Superior temporal gyrus (tissue), 1 donor: ENCODE measurements at regions not wholly inside any gene's neighbourhood (a gene's known extent, or its start where the extent isn't known, plus 50 kb on each side); places are given as distances from the start of the nearest gene placed in this dataset.

Experiments
- DNase-seq: peaks from one replicate; pipeline ENCODE4 v3.0.0-alpha.2; 2016; ENCODE audit errors: extremely low spot score

GRCh38 chr13:105058517-105058916, 1476.9 kb downstream of the EFNB2 start:
- no peak for DNase-seq

DNA sequence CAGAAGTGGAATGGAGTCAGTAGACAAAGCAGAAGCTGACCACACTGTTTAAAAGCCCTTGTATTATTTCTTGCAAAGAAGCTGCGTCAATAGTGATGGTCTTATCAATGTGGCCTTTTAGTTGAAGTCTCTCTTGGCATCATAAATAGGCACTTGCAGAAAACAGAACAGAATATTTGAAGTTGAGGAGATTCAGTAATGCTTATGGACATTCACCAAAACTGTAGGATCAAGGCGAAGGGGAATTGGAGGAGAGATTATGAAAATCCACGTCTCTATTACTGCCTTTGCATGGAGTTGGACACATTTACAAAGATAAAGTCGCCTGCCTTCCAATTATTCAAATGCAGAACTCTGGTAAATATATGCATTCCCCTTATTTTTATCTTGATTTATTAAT, 1482.8 kb downstream of the EFNB2 start:
- DNase-seq = no peak

DNA sequence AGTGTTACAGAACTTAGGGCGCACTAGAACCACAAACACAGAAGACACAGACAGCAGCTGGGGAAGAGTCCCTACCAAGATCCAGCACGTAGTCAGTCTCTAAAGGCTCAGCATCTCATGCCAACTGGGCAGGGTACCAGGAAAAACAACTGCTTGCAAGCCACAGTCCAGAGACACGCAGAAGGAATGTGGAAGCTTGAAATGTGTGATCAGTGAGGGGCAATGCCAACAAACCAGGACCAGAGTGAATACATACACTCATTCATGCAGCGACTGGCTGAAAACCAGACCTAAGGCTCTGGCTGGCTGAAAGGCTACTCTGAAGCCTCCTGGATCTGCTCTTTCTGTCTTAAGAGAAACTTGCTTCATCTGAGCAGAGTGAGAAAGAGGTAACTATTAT, 1484.8 kb downstream of the EFNB2 start:
- no peak for DNase-seq

DNA sequence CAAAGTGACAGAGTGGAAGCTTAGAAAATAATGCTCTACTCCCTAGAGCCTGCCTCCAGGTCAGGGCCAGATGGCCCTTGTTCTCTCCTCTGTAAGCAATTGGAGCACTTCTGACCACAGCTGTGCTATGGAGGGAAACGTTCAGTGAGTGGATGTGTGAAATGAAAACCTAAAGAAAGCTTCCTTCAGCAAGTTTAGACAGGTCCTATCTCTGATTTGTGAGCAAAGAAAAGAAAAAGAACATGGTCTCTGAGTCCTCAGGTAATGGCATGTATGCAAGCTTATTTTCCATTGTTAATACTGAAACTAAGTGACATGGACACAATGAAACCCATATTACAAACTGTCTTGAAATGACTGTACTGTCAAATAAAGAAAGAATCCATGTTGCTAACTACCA, 1486.8 kb downstream of the EFNB2 start:
- no peak for DNase-seq

DNA sequence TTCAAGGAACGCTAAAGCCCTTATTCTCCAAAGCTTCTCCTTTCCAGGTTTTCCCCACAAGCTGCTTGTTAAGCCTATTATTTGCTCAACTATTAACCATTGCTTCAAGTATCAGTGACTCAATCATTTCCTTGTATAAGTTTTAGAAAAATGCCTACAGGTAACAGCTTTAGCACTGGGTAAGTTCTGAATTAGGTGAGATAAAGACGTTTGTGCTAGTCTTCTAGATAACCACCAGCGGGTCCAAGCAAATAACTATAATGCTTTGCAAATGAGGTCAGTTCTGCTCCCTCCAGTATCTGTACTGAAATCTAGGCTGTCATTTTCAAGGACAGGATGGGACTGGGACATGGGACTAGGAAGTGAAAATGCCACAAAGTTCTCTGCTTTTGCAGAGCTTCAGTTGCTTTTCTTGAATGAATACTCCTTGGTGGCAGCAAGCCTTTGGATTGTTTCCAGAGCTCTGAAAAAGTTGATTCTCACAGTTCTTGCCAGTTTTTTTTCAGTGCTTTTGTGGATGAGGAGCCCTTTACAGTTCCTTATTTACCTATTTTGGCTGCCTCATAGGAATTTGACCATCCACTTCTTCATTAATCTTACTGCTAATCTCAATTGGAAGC, 1487.7 kb downstream of the EFNB2 start:
- DNase-seq = peak; percentile 18

- no peak for DNase-seq
Measured at GRCh38 chr13:105037110-105037509, 1498.4 kb downstream of the EFNB2 start.

DNA sequence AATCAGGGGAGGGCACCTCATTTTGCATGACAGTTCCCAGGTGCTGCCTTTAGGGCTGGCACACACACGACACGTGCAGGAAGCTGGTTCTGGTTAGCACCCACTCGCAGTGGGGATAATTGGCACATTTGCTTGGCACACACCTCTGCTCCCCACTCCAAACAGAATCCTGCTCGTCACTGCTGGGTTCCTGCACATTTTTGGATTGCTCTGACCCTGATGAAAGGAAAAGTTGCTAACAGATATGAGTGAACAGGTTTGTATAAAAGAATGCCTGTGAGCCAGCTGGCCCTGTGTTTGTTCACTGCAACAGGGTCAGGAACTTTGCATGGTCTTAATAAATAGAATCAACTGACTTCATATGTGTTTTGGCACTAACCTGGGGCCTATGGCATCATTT, 1500.4 kb downstream of the EFNB2 start:
- DNase-seq = no peak

GRCh38 chr13:105033999-105034398, 1501.5 kb downstream of the EFNB2 start:
- DNase-seq = no peak

- DNase-seq = no peak
Measured at GRCh38 chr13:105031306-105031705, 1504.2 kb downstream of the EFNB2 start.

DNA sequence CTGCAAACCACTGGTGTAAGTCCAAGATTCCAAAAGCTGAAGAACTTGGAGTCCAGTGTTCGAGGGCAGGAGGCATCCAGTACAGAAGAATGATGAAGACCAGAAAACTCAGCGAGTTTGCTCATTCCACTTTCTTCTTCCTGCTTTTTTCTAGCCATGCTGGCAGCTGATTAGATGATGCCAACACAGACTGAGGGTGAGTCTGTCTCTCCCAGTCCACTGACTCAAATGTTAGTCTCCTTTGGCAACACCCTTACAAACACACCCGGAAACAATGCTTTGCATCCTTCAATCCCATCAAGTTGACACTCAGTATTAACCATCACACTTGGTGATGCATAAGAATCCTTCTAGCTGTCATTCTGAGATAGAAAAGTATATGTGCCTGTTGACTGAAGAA, 1504.6 kb downstream of the EFNB2 start:
- DNase-seq = no peak

DNA sequence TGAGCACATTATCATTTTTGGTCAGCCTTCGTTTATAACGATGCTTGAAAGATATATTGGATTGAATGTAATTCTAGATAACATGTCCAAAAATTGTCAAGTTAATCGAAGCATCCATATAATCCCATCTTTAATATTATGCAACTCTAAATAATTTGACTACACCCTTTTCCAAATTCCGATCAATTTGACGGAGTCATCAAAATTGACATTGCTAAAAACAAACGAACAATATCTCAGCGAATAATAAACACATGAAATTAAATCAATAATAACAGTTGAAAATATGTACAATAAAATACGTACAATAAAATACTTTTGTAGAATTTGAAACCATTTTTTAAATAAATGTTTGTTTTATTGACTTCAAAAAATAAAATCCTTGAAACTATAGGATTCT, 1516.4 kb downstream of the EFNB2 start:
- no peak for DNase-seq

DNA sequence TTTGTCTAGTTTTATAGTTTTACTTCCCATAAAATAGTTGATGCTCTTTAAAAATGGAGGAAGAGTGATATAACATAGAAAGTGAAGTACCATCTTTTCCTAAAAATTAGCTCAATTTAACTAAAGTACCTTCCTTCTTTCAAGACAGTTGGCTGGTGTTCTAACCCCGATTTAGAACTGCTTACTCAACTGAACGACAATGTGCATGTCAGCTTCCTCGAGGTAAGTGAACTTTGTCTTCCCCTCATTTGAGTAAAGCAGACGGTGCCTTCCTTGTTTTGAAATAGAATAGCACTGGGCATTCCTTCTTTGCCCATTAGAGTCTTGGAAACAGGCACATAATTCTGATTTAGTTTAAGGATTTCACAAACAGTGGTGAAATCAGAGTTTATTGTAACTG, 1519.2 kb downstream of the EFNB2 start:
- DNase-seq = peak; percentile 30

GRCh38 chr13:105008604-105009003, 1526.9 kb downstream of the EFNB2 start:
- DNase-seq = no peak

- no peak for DNase-seq
Measured at GRCh38 chr13:105007166-105007808, 1528.2 kb downstream of the EFNB2 start.

GRCh38 chr13:104996022-104996421, 1539.4 kb downstream of the EFNB2 start:
- no peak for DNase-seq

GRCh38 chr13:104993708-104994107, 1541.8 kb downstream of the EFNB2 start:
- DNase-seq = no peak

- no peak for DNase-seq
Measured at GRCh38 chr13:104987621-104988020, 1547.8 kb downstream of the EFNB2 start.

DNA sequence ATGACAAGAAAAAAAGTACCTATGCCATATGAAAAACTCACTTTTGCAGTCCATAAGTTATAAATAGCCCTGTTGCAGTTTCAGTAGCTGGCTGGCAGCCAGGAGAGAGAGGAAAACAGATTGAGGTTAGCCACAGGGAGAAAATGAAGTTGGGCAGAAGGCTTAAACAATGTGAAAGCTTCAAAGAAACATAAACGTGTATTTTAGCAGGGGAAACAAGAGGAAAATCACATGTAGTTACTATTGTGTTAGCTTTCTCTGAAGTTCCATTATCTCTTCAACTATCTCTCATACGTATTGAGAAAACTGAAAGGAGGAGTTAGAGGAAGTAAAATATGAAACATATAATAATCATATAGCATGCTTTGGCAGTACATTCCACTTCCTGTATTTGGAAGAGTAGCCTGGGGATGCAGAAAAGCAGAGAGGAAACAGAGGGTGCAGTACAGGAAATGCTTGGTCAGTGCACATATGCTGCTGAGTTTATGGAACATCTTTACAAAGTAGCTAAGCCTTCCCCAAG, 1551.1 kb downstream of the EFNB2 start:
- DNase-seq = peak; percentile 37

- DNase-seq = no peak
Measured at GRCh38 chr13:104983601-104984000, 1551.9 kb downstream of the EFNB2 start.

GRCh38 chr13:104980586-104980985, 1554.9 kb downstream of the EFNB2 start:
- no peak for DNase-seq

DNA sequence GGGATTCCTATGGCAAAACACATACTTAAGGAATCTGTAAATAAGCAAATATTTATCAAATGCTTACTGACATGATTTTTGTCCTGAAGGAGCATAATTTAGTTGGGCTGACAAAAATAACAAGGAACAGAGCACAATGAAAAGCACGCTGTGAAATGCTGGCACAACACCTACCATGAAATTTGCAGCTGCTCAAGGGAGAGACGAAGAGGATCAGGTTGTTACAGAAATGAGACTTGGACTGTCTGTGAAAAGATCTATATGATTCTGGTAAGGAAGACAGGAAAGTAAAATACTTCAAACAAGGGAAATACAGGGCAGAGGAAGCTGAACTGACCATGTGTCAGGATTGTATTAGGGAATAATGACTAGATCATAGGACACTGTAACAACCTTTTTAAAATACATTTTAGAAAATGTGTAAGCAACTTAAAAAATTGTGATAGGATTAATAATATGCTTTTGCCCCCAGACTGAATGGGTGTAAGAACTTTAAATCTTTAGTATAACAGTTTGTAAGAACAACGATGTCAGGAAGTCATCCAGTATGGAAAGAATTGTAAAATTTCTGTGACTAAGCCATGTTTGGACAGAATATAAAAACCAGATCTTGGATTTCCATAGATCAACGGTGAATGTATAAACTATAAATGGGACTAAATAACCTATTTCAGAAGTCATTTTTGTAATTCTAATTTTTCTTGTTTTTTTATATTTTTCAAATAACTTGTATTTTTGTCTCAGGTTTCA, 1556.0 kb downstream of the EFNB2 start:
- DNase-seq = no peak

DNA sequence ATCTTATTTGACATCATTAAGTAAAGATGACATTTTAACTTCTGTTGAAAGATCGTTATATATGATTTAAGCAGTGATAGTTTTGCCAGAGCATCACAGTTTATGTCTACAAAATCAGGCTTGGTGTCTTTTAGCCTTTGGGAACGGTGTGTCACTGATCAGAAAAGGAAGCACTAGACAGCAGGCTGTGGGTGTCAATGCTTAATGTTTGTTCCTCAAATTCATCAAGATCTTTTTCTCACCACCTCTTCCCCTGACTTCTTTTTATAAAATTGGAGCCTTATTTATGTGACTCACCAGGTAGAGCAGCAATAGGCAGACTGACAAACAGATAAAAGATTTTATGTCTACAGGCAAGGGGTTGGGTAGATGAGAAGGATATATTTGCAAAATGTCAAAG, 1558.5 kb downstream of the EFNB2 start:
- peak; percentile 23 for DNase-seq

- no peak for DNase-seq
Measured at GRCh38 chr13:104975272-104975671, 1560.2 kb downstream of the EFNB2 start.
